ENCODE measurements at regions not wholly inside any gene's neighbourhood (a gene's known extent, or its start where the extent isn't known, plus 50 kb on each side); places are given as distances from the start of the nearest gene placed in this dataset.

- Histone ChIP-seq H3K23me2 (ENCODE audit: insufficient read length, low read depth, low read length, poor library complexity, severe bottlenecking) (no peaks in the 10 kb centered on the region), H2BK15ac (ENCODE audit: low read depth, low read length) (no peak overlapping the region), H4K8ac (replicated peaks; ENCODE audit: insufficient read length, low read depth, low read length) (no peak overlapping the region), H3K9ac (ENCODE audit: extremely low read depth, insufficient read length, low read length) (no peak overlapping the region), H3K79me2 (ENCODE audit: insufficient read depth, low read length) (no peaks in the 10 kb centered on the region), H2BK12ac (ENCODE audit: insufficient read length, low read depth, low read length) (no peak overlapping the region), H3K9me3 (ENCODE audit: control insufficient read depth, low read depth, low read length) (no peaks in the 10 kb centered on the region), H4K5ac (ENCODE audit: insufficient read length, low read depth, low read length) (no peak overlapping the region), H3K27me3 (ENCODE audit: insufficient read depth, low read length) (no peaks in the 10 kb centered on the region), H3K27ac (ENCODE audit: insufficient read length, low read depth, low read length) (no peak overlapping the region), H3T11ph (ENCODE audit: low read length) (no peak overlapping the region), H4K91ac (ENCODE audit: insufficient read length, low read depth, low read length) (no peak overlapping the region), H3K14ac (ENCODE audit: insufficient read depth, low read length) (no peak overlapping the region), H3K4ac (ENCODE audit: low read depth, low read length) (no peak overlapping the region), H4K20me1 (ENCODE audit: control insufficient read depth, insufficient read depth, insufficient read length) (no peaks in the 10 kb centered on the region), H2BK120ac (ENCODE audit: low read depth, low read length, poor library complexity, severe bottlenecking) (no peak overlapping the region), H2AFZ (ENCODE audit: low read length) (no peak overlapping the region), H3K18ac (ENCODE audit: insufficient read length, low read depth, low read length) (no peak overlapping the region), H2BK20ac (ENCODE audit: low read depth, low read length, poor library complexity, severe bottlenecking) (no peak overlapping the region), H2BK5ac (ENCODE audit: insufficient read length, low read length) (no peak overlapping the region), H3K4me1 (ENCODE audit: insufficient read depth, low read length) (peaks cover 11% of the 10 kb centered on the region), H3K4me2 (ENCODE audit: insufficient read depth, insufficient read length, low read length) (no peak overlapping the region), H3K56ac (ENCODE audit: insufficient read length, low read depth, low read length) (no peak overlapping the region), H3K23ac (ENCODE audit: insufficient read length, low read depth, low read length) (no peak overlapping the region), H2AK5ac (ENCODE audit: insufficient read length, low read length) (no peak overlapping the region), H3K79me1 (ENCODE audit: insufficient read depth, low read depth, low read length, poor library complexity, severe bottlenecking) (no peaks in the 10 kb centered on the region)
- WGBS (ENCODE audit: extremely low coverage, insufficient read length, low lambda C conversion rate): no CpG with 5 or more reads among the region's 1 CpG
- H3K27ac Mint-ChIP-seq: no peak overlapping the region
- no peak overlapping the region for H3K4me3 Mint-ChIP-seq
- TF ChIP-seq CTCF (conservative IDR thresholded peaks at IDR 0.05): no peak
- H3K4me1 Mint-ChIP-seq: peaks cover 45% of the 10 kb centered on the region in 2 experiments
- peaks cover 3% of the 10 kb centered on the region; the same call in 1 of the 2 replicates for H3K27me3 Mint-ChIP-seq (ENCODE audit: low read depth)
- peaks cover 0 to 7% of the 10 kb centered on the region in 2 experiments; a peak in 2 of 5 replicates for H3K9me3 Mint-ChIP-seq
- no peak for DNase-seq
- H3K36me3 Mint-ChIP-seq (ENCODE audit: insufficient read depth in 1 of 3, low read depth in 3 of 3): 0 out of 7 replicates have a peak, but pooled peaks cover 0 to 7% (median 0%) of the 10 kb centered on the region in 3 experiments
Observed at GRCh38 chr10:33040436-33040835, 82.4 kb upstream of the ITGB1 start.

Data from H9 (cell line).